Neural progenitor cell (in vitro differentiated cells): ENCODE measurements at regions not wholly inside any gene's neighbourhood (a gene's known extent, or its start where the extent isn't known, plus 50 kb on each side); places are given as distances from the start of the nearest gene placed in this dataset.

Experiments used
- DNase-seq: peaks from one replicate; pipeline ENCODE4 v3.0.0-alpha.2; 2016; ENCODE audit warnings: low spot score
- H2AFZ ChIP-seq: fragments of 200-600 bp; sonication (generic); replicated peaks from 2 replicates; pipeline ENCODE4 v1.6.1; 2016; ENCODE audit warnings: antibody characterized with exemption
- H3F3A ChIP-seq: fragments of 200-600 bp; sonication (generic); 2 replicates; pipeline ENCODE4 v1.6.1; 2016; ENCODE audit warnings: antibody characterized with exemption, low read depth
- H3K27ac ChIP-seq: fragments of 200-600 bp; sonication (generic); 2 replicates; pipeline ENCODE4 v1.5.1; 2016; ENCODE audit warnings: mild to moderate bottlenecking
- H3K27me3 ChIP-seq: fragments of 200-600 bp; sonication (generic); 2 replicates; pipeline ENCODE4 v1.6.1; 2016; ENCODE audit warnings: mild to moderate bottlenecking, moderate library complexity
- H3K36me3 ChIP-seq: fragments of 200-600 bp; sonication (generic); 2 replicates; pipeline ENCODE4 v1.5.1; 2016
- H3K4me1 ChIP-seq: fragments of 200-600 bp; sonication (generic); 2 replicates; pipeline ENCODE4 v1.6.1; 2016; ENCODE audit warnings: mixed run types
- H3K4me2 ChIP-seq: fragments of 200-600 bp; sonication (generic); 2 replicates; pipeline ENCODE4 v1.6.1; 2016
- H3K4me3 ChIP-seq: fragments of 200-600 bp; sonication (generic); 2 replicates; pipeline ENCODE4 v1.5.1; 2016
- H3K79me2 ChIP-seq: fragments of 200-600 bp; sonication (generic); 2 replicates; pipeline ENCODE4 v1.6.1; 2016; ENCODE audit warnings: low read depth
- H3K9ac ChIP-seq: fragments of 200-600 bp; sonication (generic); 2 replicates; pipeline ENCODE4 v1.6.1; 2016
- H3K9me3 ChIP-seq: fragments of 200-600 bp; sonication (generic); 2 replicates; pipeline ENCODE4 v1.5.1; 2016; ENCODE audit warnings: low read depth
- H4K20me1 ChIP-seq: fragments of 200-600 bp; sonication (generic); 2 replicates; pipeline ENCODE4 v1.6.1; 2016; ENCODE audit warnings: low read depth
- H3K27ac Mint-ChIP-seq: 3 replicates; pipeline ENCODE4 v1.8.0; 2021; ENCODE audit warnings: mixed read lengths
- H3K27me3 Mint-ChIP-seq: 2 replicates; pipeline ENCODE4 v1.8.0; 2022; ENCODE audit warnings: low read depth, mild to moderate bottlenecking, inconsistent platforms, moderate library complexity, mixed read lengths; ENCODE audit not compliant: insufficient read depth
- H3K36me3 Mint-ChIP-seq: 3 replicates; pipeline ENCODE4 v1.8.0; 2021; ENCODE audit warnings: mixed read lengths
- H3K4me1 Mint-ChIP-seq: 3 replicates; pipeline ENCODE4 v1.8.0; 2021; ENCODE audit warnings: mixed read lengths
- H3K4me3 Mint-ChIP-seq: 3 replicates; pipeline ENCODE4 v1.8.0; 2021; ENCODE audit warnings: mild to moderate bottlenecking, moderate library complexity, mixed read lengths
- H3K9me3 Mint-ChIP-seq: 3 replicates; pipeline ENCODE4 v1.8.0; 2020; ENCODE audit warnings: mixed read lengths
- CTCF ChIP-seq: fragments of 200-600 bp; sonication (generic); IDR thresholded peaks from 2 replicates; pipeline ENCODE4 v1.5.1; 2017; ENCODE audit warnings: antibody characterized with exemption, mild to moderate bottlenecking
- EZH2 ChIP-seq: fragments of 200-600 bp; sonication (generic); IDR thresholded peaks from 2 replicates; pipeline ENCODE4 v1.6.1; 2017; ENCODE audit warnings: antibody characterized with exemption, mild to moderate bottlenecking, moderate library complexity
- EZH2phosphoT487 ChIP-seq: fragments of 200-600 bp; sonication (generic); IDR thresholded peaks from 2 replicates; pipeline ENCODE4 v1.6.1; 2017; ENCODE audit warnings: antibody characterized with exemption

GRCh38 chr14:89743828-89744227 is 210.7 kb downstream of the EFCAB11 start:
- Histone ChIP-seq H3K27me3 (no peaks in the 10 kb centered on the region), H3K27ac (no peak overlapping the region), H3K36me3 (no peaks in the 10 kb centered on the region), H3K9me3 (no peaks in the 10 kb centered on the region), H3F3A (no peaks in the 10 kb centered on the region), H3K4me1 (no peaks in the 10 kb centered on the region), H4K20me1 (no peaks in the 10 kb centered on the region), H3K4me3 (no peak overlapping the region), H3K79me2 (no peaks in the 10 kb centered on the region), H3K9ac (no peak overlapping the region), H3K4me2 (no peak overlapping the region), H2AFZ (no peak overlapping the region)
- no peaks in the 10 kb centered on the region for H3K4me1 Mint-ChIP-seq
- no peaks in the 10 kb centered on the region for H3K27me3 Mint-ChIP-seq
- no peak overlapping the region for H3K4me3 Mint-ChIP-seq
- no peaks in the 10 kb centered on the region for H3K36me3 Mint-ChIP-seq
- TF ChIP-seq CTCF (no peak), EZH2phosphoT487 (no peak), EZH2 (no peak)
- H3K27ac Mint-ChIP-seq, result no peak overlapping the region
- no peak for DNase-seq
- peaks cover 27% of the 10 kb centered on the region for H3K9me3 Mint-ChIP-seq

- Histone ChIP-seq H3K4me3 (no peak overlapping the region), H2AFZ (no peak overlapping the region), H3K36me3 (no peaks in the 10 kb centered on the region), H3K4me1 (no peaks in the 10 kb centered on the region), H3K79me2 (no peaks in the 10 kb centered on the region), H3K9ac (no peak overlapping the region), H3F3A (no peaks in the 10 kb centered on the region), H3K4me2 (no peak overlapping the region), H4K20me1 (no peaks in the 10 kb centered on the region), H3K9me3 (no peaks in the 10 kb centered on the region), H3K27ac (no peak overlapping the region), H3K27me3 (no peaks in the 10 kb centered on the region)
- Mint-ChIP-seq H3K4me3 (no peak overlapping the region), H3K27me3 (peaks cover 3% of the 10 kb centered on the region), H3K9me3 (peaks cover 24% of the 10 kb centered on the region), H3K27ac (peak overlapping the region; percentile 26), H3K36me3 (no peaks in the 10 kb centered on the region), H3K4me1 (no peaks in the 10 kb centered on the region)
- no peak for DNase-seq
- TF ChIP-seq EZH2, result no peak
- no peak for TF ChIP-seq CTCF
- no peak for TF ChIP-seq EZH2phosphoT487
Observed at GRCh38 chr14:89740241-89740640, 214.3 kb downstream of the EFCAB11 start.

- Histone ChIP-seq H3K4me3 (no peak overlapping the region), H3K4me1 (no peaks in the 10 kb centered on the region), H3K27me3 (no peaks in the 10 kb centered on the region), H3K27ac (no peak overlapping the region), H3K9me3 (no peaks in the 10 kb centered on the region), H3K9ac (no peak overlapping the region), H3K36me3 (no peaks in the 10 kb centered on the region), H4K20me1 (no peaks in the 10 kb centered on the region), H2AFZ (no peak overlapping the region), H3K79me2 (no peaks in the 10 kb centered on the region), H3K4me2 (no peak overlapping the region), H3F3A (no peaks in the 10 kb centered on the region)
- Mint-ChIP-seq H3K9me3 (peaks cover 11% of the 10 kb centered on the region), H3K27me3 (peaks cover 3% of the 10 kb centered on the region), H3K4me3 (no peak overlapping the region), H3K4me1 (no peaks in the 10 kb centered on the region), H3K36me3 (no peaks in the 10 kb centered on the region), H3K27ac (no peak overlapping the region)
- TF ChIP-seq EZH2phosphoT487, result no peak
- no peak for TF ChIP-seq CTCF
- TF ChIP-seq EZH2, result no peak
- DNase-seq, result no peak
Observed at GRCh38 chr14:89736881-89737280, 217.6 kb downstream of the EFCAB11 start.
